GM19397 (cell line): ENCODE measurements at regions not wholly inside any gene's neighbourhood (a gene's known extent, or its start where the extent isn't known, plus 50 kb on each side); places are given as distances from the start of the nearest gene placed in this dataset.
"Not testable (repeated sequence)": the region's sequence is repeated elsewhere in the genome, so short reads cannot be mapped to it uniquely, and the experiment has no call there.

ENCODE experiments used
- ATAC-seq: cut with Tn5 transposase; IDR thresholded peaks from one replicate; pipeline ENCODE4 v1.9.1; 2021; ENCODE audit warnings: mild to moderate bottlenecking, moderate library complexity; ENCODE audit not compliant: unreplicated experiment

- ATAC-seq, result no peak
These were observed 123.7 kb upstream of the KIF26B start for GRCh38 chr1:245031041-245031440.

DNA sequence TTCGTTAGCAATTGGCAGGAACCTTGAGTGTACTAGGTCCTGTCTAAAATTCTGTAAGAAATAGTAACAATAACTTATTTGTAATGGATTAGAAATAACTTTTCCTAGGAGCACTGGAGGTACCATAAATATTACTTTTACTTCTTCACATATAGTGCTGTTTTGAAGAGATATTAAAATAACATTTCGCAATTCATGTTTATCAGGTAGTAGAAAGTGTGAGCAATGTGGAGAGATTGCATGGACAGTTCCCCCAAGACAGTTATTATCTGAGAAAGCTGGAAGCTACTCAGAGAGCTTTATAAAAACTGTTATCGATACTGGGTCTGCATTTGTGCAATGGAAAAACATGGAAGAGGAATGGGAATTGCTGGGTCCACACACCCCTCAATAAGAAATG lies 128.5 kb upstream of the KIF26B start:
- ATAC-seq, result no peak

GRCh38 chr1:245025525-245025924 lies 129.3 kb upstream of the KIF26B start:
- no peak for ATAC-seq

DNA sequence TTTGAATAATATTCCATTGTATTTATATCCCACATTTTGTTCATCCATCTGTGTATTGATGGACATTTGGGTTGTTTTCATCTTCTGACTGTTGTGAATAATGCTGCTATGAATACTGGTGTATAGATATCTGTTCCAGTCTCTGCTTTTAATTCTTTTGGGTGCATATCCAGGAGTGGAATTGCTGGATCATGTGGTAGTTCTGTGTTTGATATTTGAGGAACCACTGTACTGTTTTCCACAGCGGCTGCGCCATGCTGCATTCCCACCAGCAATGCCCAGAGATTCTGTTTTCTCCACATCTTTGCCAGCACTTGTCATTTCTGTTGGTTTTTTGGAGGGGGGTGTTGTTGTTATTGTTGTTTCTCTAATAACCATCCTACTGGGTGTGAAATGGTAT lies 131.6 kb upstream of the KIF26B start:
- ATAC-seq, result no peak

GRCh38 chr1:245019910-245020486 lies 134.8 kb upstream of the KIF26B start:
- ATAC-seq, result no peak

DNA sequence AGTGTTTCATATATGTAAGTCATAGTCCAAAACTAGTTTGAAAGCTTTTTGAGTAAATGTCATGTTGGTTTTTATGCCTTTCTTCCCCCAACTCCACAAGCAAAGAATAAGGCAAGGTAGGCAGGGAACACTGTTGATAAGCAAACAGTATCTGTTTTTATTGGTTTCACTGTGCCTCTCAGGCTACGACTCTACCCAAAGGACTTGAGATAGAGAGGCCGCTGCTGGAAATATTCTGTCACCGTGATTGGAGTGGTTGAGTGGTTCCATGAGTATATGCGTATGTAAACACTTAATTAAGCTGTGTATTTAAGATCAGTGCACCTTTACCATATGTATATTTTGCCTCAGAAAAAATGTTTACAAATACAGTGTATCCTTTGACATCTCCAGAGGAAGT lies 138.1 kb upstream of the KIF26B start:
- ATAC-seq, result no peak

GRCh38 chr1:245015031-245015430 lies 139.8 kb upstream of the KIF26B start:
- ATAC-seq, result no peak

DNA sequence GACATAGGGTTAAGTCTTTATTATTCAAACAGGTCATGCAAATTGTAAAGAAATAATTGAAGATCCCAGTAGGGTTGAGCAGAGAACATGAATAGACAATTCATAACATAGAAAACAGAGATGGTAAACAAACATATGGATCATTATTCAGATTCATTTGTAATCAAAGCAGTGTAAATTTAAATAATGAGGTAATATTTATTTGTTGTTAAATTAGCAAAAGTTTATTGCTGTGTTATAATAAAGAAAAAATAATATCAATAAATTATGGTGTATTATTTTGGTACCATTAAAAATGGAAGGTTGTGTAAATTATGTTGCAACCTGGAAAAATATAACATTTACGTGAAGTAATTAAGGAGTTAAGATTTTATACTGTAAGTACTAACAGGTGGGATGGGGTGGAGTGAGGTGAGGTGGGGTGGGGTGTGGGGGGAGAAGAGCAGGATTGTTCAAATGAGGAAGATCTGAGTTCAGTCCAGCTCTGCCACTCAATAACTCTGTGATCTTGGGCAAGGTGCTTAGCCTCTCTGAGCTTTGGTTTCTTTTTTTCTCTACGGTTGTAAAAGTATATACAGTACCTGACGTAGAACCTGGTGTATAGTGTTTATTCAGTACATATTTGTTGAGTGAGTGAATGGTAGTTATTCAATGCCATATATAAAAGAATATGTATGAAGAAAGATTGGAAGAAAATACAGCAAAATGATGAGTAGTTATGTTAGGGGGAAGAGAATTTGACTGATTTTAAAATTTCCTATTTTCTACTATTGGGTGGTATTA lies 140.3 kb upstream of the KIF26B start:
- no peak for ATAC-seq

- ATAC-seq, result no peak
These were observed 144.7 kb upstream of the KIF26B start for GRCh38 chr1:245010018-245010614.

GRCh38 chr1:245008761-245009160 lies 144.4 kb upstream of the HNRNPU start:
- no peak for ATAC-seq

DNA sequence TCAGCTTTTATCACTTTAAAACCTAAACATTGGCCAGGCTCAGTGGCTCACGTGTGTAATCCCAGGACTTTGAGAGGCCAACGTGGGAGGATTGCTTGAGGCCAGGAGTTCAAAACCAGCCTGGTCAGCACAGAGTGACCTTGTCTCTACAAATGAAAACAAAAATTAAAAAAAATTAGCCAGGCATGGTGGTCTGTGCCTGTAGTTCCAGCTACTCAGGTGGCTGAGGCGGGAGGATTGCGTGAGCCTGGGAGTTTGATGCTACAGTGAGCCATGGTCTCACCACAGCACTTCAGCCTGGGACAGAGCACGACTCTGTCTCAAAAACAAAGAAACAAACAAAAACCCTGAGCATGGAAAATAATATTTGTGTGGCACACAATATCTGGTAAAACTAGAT lies 143.5 kb upstream of the HNRNPU start:
- ATAC-seq, result no peak

DNA sequence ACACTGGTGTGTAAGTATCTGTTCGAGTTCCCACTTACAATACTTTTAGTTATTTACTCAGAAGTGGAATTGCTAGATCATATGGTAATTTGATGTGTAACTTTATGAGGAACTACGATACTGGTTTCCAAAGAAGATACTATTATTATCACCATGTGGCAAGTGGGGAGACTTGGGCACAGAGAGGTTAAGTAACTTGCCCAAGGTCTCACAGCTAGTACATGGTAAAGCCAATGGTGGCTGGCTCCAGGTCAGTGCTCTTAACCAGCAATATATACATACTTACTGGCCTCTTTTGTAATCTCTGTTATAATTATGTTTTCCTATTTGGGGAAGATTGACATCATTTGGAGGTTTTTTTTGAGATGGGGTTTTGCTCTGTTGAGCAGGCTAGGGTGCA lies 138.9 kb upstream of the HNRNPU start:
- ATAC-seq, result no peak

GRCh38 chr1:245001252-245001651 lies 136.9 kb upstream of the HNRNPU start:
- no peak for ATAC-seq

DNA sequence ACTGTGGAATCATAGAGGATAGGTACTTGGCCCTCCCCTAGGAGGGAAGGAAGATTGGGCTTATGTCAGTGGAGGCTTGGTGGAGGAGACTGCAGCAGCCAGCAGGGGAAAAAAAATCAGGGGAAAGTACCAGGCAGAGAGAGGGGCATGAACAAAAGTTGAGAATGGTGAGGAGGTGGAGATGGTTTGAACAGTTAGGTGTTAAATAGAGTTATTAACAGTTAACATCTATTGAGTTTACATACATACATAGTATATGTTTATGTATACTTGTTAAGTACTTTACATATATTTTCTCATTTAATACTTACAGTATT lies 136.5 kb upstream of the HNRNPU start:
- no peak for ATAC-seq

- ATAC-seq, result not testable (repeated sequence)
These were observed 135.3 kb upstream of the HNRNPU start for GRCh38 chr1:244999644-245000043.

- no peak for ATAC-seq
These were observed 134.5 kb upstream of the HNRNPU start for GRCh38 chr1:244998717-244999346.

DNA sequence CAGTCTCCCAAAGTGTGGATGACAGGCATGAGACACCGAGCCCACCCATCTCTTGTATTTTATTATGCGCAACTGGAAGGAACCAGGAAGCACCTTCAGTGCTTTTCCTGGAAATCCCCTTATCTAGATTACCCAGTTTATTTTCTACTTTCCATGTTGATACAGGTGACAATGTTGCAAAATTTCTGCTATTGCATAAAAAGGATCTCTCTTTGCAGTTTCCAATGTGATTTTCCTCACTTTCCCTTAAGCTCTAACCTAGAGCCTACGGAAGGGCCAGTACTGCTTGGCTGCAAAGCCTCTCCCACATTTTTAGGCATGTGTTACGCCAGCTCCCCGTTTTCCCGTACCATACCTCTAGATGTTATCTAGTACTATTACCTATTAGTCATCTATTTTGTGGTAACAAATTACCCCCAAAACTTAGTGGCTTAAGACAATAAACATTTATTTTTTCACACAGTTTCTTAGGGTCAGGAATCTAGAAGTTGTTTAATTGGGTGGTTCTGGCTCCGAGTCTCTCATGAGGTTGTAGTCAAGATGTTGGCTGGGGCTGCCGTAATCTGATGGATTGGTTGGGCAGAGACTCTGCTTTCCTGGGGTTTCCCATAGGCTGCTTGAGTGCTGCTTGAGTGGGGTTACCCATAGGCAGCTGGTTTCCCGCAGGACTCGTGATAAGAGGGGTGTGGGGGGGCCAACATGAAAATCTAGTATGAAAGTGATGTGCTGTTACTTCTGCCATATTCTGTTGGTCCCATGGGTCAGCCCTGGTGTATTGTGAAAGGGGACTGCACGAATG lies 131.5 kb upstream of the HNRNPU start:
- no peak for ATAC-seq

DNA sequence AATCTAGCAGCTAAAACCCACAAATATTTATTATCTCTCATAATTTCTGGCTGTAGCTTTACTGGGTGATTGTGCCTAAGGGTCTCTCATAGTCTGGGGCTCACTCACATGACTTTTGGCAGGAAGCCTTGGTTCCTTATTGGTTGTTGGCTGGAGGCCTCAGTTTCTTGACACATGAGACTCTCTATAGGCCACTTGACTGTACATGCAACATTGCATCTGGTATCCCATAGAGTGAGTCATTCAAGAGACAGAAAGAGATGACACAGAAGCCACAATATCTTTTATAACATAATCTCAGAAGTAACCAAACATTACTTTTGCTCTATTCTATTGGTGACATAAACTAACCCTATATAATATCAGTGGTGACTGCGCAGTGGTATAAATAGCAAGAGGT lies 128.5 kb upstream of the HNRNPU start:
- no peak for ATAC-seq

GRCh38 chr1:244989813-244990212 lies 125.5 kb upstream of the HNRNPU start:
- no peak for ATAC-seq

GRCh38 chr1:244988521-244988920 lies 124.2 kb upstream of the HNRNPU start:
- no peak for ATAC-seq

GRCh38 chr1:244980605-244981004 lies 116.3 kb upstream of the HNRNPU start:
- ATAC-seq, result no peak
